HepG2 (cell line): ENCODE measurements at regions not wholly inside any gene's neighbourhood (a gene's known extent, or its start where the extent isn't known, plus 50 kb on each side); places are given as distances from the start of the nearest gene placed in this dataset.

Experiments used
- ATAC-seq: fragments of 200-7000 bp; cut with Tn5 transposase; 3 replicates; pipeline ENCODE4 v1.9.1; 2020; ENCODE audit warnings: mild to moderate bottlenecking, moderate library complexity
- BruUV-seq: library from RNA; stranded (reverse); fragments of 400-500 nt; replicated peaks from 2 replicates; lab custom pipeline; 2021; lab: Mats Ljungman, UMichigan
- CTCF ChIA-PET: fragments of 300-600 bp; formaldehyde crosslinking; extraction: SDS; loops from one replicate; lab custom pipeline; 2021; ENCODE audit warnings: low total read pairs, inconsistent platforms, low intra/inter-chr PET ratio; lab: Yijun Ruan, JAX
- POLR2A ChIA-PET: fragments of 350-600 bp; sonication (Branson Sonifier 250); formaldehyde crosslinking; loops from one replicate; lab custom pipeline; 2020; ENCODE audit warnings: antibody characterized with exemption, inconsistent platforms; lab: Yijun Ruan, JAX
- DNase-seq: peaks from one replicate; pipeline ENCODE4 v3.0.0-alpha.2; 2015; ENCODE audit warnings: low spot score
- FAIRE-seq: peaks from 3 replicates; lab custom pipeline; 2011; peaks lifted over from hg19 to GRCh38; lab: Jason Lieb, UNC
- H2AFZ ChIP-seq: one replicate; pipeline ENCODE4 v1.6.1; 2011; ENCODE audit warnings: low read length, inconsistent platforms
- H3K27ac ChIP-seq: fragments of 300-600 bp; 3 replicates; pipeline ENCODE4 v1.8.0; 2011; ENCODE audit warnings: mixed run types, mild to moderate bottlenecking, mixed read lengths, low read length, inconsistent platforms; ENCODE audit not compliant: insufficient read depth; ENCODE audit errors: extremely low read length
- H3K27me3 ChIP-seq, 2 experiments: fragments of 200-600 bp in 1 of 2; 2 replicates in 1 of 2; 3 replicates in 1 of 2; pipeline versions ENCODE4 v1.6.0 to v1.8.0; 2011; ENCODE audit warnings: low read length in 2 of 2, mild to moderate bottlenecking in 2 of 2, moderate library complexity in 2 of 2, inconsistent platforms in 1 of 2; ENCODE audit not compliant: insufficient read depth in 2 of 2, control insufficient read depth in 1 of 2
- H3K36me3 ChIP-seq, 2 experiments: fragments of 200-600 bp in 1 of 2; replicated peaks in 1 of 2; 2 replicates in 1 of 2; 3 replicates in 1 of 2; pipeline versions ENCODE4 v1.5.1 to v1.8.0; 2011; ENCODE audit warnings: low read length in 2 of 2, inconsistent platforms in 1 of 2; ENCODE audit not compliant: insufficient read depth in 2 of 2, control insufficient read depth in 1 of 2
- H3K4me1 ChIP-seq: 2 replicates; pipeline ENCODE4 v1.5.1; 2012; ENCODE audit warnings: low read length, inconsistent platforms; ENCODE audit not compliant: insufficient read depth
- H3K4me2 ChIP-seq: 2 replicates; pipeline ENCODE4 v1.6.0; 2011; ENCODE audit warnings: low read depth, low read length, inconsistent platforms
- H3K4me3 ChIP-seq, 3 experiments: fragments of 200-600 bp in 1 of 3; sonication (generic), shearing (Covaris generic) in 1 of 3; replicated peaks in 1 of 3; 2 replicates each; pipeline ENCODE4 v1.5.1; 2011 to 2016; ENCODE audit warnings: low read length in 3 of 3, inconsistent platforms in 2 of 3, low read depth in 2 of 3, mild to moderate bottlenecking in 2 of 3, control low read depth in 1 of 3, mixed read lengths in 1 of 3; ENCODE audit not compliant: insufficient read depth in 1 of 3
- H3K79me2 ChIP-seq: one replicate; pipeline ENCODE4 v1.6.1; 2011; ENCODE audit warnings: low read length, inconsistent platforms; ENCODE audit not compliant: insufficient read depth
- H3K9ac ChIP-seq: 2 replicates; pipeline ENCODE4 v1.6.0; 2011; ENCODE audit warnings: mild to moderate bottlenecking, low read depth, low read length, inconsistent platforms; ENCODE audit not compliant: insufficient read depth
- H3K9me3 ChIP-seq: 2 replicates; pipeline ENCODE4 v1.5.1; 2012; ENCODE audit warnings: mild to moderate bottlenecking, low read length
- H4K20me1 ChIP-seq: 2 replicates; pipeline ENCODE4 v1.6.0; 2011; ENCODE audit warnings: inconsistent platforms, mild to moderate bottlenecking, low read length, moderate library complexity; ENCODE audit not compliant: insufficient read depth
- AKAP8 ChIP-seq: sonication (generic); formaldehyde crosslinking; IDR thresholded peaks from 2 replicates; pipeline ENCODE4 v1.5.1; 2020; ENCODE audit warnings: mild to moderate bottlenecking, missing genetic modification reagents
- DMAP1 ChIP-seq: IDR thresholded peaks from 2 replicates; pipeline ENCODE4 v1.6.1; 2016
- GZF1 ChIP-seq: sonication (generic); formaldehyde crosslinking; IDR thresholded peaks from 2 replicates; pipeline ENCODE4 v1.5.1; 2020; ENCODE audit warnings: mild to moderate bottlenecking, missing genetic modification reagents
- KDM5B ChIP-seq: sonication (generic); formaldehyde crosslinking; IDR thresholded peaks from 2 replicates; pipeline ENCODE4 v1.4.0; 2020; ENCODE audit warnings: missing genetic modification reagents, mild to moderate bottlenecking, borderline replicate concordance
- KLF15 ChIP-seq: sonication (generic); formaldehyde crosslinking; IDR thresholded peaks from 2 replicates; pipeline ENCODE4 v1.8.1; 2023; ENCODE audit warnings: borderline replicate concordance, mild to moderate bottlenecking, inconsistent platforms, missing genetic modification reagents, mixed read lengths
- MATR3 ChIP-seq: sonication (generic); formaldehyde crosslinking; IDR thresholded peaks from 2 replicates; pipeline ENCODE4 v1.4.0; 2020; ENCODE audit warnings: missing genetic modification reagents
- SOX13 ChIP-seq, 3 experiments: fragments of 450-650 bp in 1 of 3; sonication (generic) in 1 of 3; formaldehyde crosslinking in 1 of 3; IDR thresholded peaks in 2 of 3; conservative IDR thresholded peaks in 1 of 3; 2 replicates each; pipeline versions ENCODE4 v1.5.0 to v1.6.1; 2016 to 2020; ENCODE audit warnings: antibody characterized with exemption in 1 of 3, mild to moderate bottlenecking in 1 of 3, missing compliant biosample characterization in 1 of 3, missing genetic modification reagents in 1 of 3, moderate library complexity in 1 of 3
- ZMYM2 ChIP-seq: sonication (generic); formaldehyde crosslinking; IDR thresholded peaks from 2 replicates; pipeline ENCODE4 v1.8.0; 2022; ENCODE audit warnings: mild to moderate bottlenecking, missing genetic modification reagents
- ZNF883 ChIP-seq: sonication (generic); formaldehyde crosslinking; IDR thresholded peaks from 2 replicates; pipeline ENCODE4 v1.5.1; 2020; ENCODE audit warnings: mild to moderate bottlenecking, missing genetic modification reagents; ENCODE audit errors: not compliant biosample characterization
- WGBS: methylation state at CpG from one replicate; pipeline ENCODE4 v1.1.6; 2017; ENCODE audit warnings: low lambda C conversion rate; 5-methylcytosine and 5-hydroxymethylcytosine counted together
- in situ Hi-C: cut with HindIII; loops from 2 replicates; pipeline ENCODE4 v1.10.0; 2017; ENCODE audit warnings: low pct_unique_long_range_greater_than_20kb; ENCODE audit not compliant: extremely low pct_ligation_motif_present
- intact Hi-C: fragments of 100-400 bp; cut with micrococcal nuclease; formaldehyde crosslinking; loops from one replicate; pipeline ENCODE4 v1.10.0; 2022; ENCODE audit not compliant: unreplicated experiment
- TF ChIP-seq, protein P1 (sequence below): sonication (generic); formaldehyde crosslinking; IDR thresholded peaks from 2 replicates; pipeline ENCODE4 v1.4.0; 2020; ENCODE audit warnings: missing genetic modification reagents, borderline replicate concordance

DNA sequence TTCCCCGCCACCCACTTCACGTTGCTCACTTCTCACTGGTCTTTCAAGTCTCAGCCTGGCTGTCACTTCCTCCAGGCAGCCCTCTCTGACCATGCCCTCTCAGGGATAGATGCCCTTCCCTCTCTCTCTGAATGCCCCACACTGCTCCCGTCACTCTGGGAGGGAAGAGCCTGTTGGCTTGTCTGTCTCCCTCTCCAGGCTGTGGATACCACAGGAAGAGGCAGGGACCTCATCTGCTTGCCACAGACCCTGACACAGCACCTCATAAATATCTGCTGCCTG, 93.1 kb downstream of the OAT start (continued):
- TF ChIP-seq, protein P1, sequence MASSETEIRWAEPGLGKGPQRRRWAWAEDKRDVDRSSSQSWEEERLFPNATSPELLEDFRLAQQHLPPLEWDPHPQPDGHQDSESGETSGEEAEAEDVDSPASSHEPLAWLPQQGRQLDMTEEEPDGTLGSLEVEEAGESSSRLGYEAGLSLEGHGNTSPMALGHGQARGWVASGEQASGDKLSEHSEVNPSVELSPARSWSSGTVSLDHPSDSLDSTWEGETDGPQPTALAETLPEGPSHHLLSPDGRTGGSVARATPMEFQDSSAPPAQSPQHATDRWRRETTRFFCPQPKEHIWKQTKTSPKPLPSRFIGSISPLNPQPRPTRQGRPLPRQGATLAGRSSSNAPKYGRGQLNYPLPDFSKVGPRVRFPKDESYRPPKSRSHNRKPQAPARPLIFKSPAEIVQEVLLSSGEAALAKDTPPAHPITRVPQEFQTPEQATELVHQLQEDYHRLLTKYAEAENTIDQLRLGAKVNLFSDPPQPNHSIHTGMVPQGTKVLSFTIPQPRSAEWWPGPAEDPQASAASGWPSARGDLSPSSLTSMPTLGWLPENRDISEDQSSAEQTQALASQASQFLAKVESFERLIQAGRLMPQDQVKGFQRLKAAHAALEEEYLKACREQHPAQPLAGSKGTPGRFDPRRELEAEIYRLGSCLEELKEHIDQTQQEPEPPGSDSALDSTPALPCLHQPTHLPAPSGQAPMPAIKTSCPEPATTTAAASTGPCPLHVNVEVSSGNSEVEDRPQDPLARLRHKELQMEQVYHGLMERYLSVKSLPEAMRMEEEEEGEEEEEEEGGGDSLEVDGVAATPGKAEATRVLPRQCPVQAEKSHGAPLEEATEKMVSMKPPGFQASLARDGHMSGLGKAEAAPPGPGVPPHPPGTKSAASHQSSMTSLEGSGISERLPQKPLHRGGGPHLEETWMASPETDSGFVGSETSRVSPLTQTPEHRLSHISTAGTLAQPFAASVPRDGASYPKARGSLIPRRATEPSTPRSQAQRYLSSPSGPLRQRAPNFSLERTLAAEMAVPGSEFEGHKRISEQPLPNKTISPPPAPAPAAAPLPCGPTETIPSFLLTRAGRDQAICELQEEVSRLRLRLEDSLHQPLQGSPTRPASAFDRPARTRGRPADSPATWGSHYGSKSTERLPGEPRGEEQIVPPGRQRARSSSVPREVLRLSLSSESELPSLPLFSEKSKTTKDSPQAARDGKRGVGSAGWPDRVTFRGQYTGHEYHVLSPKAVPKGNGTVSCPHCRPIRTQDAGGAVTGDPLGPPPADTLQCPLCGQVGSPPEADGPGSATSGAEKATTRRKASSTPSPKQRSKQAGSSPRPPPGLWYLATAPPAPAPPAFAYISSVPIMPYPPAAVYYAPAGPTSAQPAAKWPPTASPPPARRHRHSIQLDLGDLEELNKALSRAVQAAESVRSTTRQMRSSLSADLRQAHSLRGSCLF (CRISPR knock-in tag) = no peak
- TF ChIP-seq GZF1 (CRISPR knock-in tag) (no peak), KDM5B (no peak), DMAP1 (CRISPR knock-in tag) (no peak), AKAP8 (CRISPR knock-in tag) (no peak)

DNA sequence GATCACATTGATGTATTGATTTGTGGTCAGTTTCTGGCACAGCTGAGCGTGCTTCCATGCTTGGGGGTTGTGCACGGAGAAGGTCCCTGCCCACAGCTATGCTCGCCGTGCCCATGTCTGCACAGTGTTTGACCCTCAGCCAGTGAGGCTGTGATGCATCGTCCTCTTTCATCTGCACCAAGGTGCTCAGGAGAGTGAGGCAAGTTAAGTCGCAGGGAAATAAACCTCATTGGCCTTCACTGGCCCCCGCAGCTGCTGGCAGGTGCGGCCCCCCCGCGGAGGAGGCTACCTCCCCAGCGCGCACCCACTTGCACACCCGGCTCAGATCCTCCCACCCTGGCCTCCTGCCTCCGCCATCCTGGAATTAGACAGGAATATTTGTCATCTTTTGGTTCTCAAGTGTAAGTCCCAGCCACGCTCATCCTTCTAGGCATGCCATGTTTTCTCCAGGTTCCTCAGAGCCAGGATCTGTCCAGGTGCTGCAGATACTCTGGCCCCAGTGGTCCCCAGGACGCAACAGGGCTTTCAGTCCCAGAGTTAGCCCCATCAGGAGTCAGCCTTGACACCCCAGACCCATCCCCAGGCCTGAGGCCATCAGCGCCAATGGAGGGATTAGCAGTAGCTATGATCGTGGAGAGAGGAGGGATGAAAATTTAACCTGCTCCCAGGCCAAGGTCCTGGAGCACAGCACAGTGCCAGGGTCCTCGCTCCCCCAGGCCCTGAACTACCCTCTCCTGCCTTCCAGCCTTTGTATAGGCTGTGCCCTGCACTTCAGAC, 93.7 kb downstream of the OAT start:
- POLR2A ChIA-PET = no interaction called here
- H4K20me1 ChIP-seq = no peaks in the 10 kb centered on the region
- H3K4me1 ChIP-seq = peaks cover 6% of the 10 kb centered on the region
- H3K36me3 ChIP-seq = no peaks in the 10 kb centered on the region
- no peak overlapping the region for H3K4me3 ChIP-seq
- ATAC-seq (no peak), DNase-seq (no peak), FAIRE-seq (no peak)
- in situ Hi-C loops (no loop called here), intact Hi-C loops (no loop called here)
- no TSS peak for BruUV-seq
- no peaks in the 10 kb centered on the region for H3K79me2 ChIP-seq
- H3K27me3 ChIP-seq = peaks cover 1 to 13% of the 10 kb centered on the region in 2 experiments; a peak in 2 of 5 replicates
- no peak overlapping the region for H3K4me2 ChIP-seq
- no peak overlapping the region for H2AFZ ChIP-seq
- CTCF ChIA-PET = no interaction called here
- 42% methylated on average over 12 of the region's 19 CpGs for WGBS
- no peak overlapping the region for H3K9ac ChIP-seq
- H3K27ac ChIP-seq = no peak overlapping the region
- H3K9me3 ChIP-seq = no peaks in the 10 kb centered on the region
- TF ChIP-seq MATR3 = no peak
- no peak for TF ChIP-seq ZMYM2 (CRISPR knock-in tag)
- TF ChIP-seq SOX13 (IDR thresholded peaks at IDR 0.05) = no peak
- TF ChIP-seq SOX13 (CRISPR knock-in tag; conservative IDR thresholded peaks at IDR 0.05 in 1 of 2, IDR thresholded peaks at IDR 0.05 in 1 of 2) = no peak
- no peak for TF ChIP-seq ZNF883
- no peak for TF ChIP-seq KLF15 (CRISPR knock-in tag)
